22Rv1 (cell line): ENCODE measurements at regions not wholly inside any gene's neighbourhood (a gene's known extent, or its start where the extent isn't known, plus 50 kb on each side); places are given as distances from the start of the nearest gene placed in this dataset.

Experiments
- ZFX ChIP-seq: fragments of 450-650 bp; IDR thresholded peaks from 2 replicates; pipeline ENCODE4 v1.6.1; 2017; ENCODE audit warnings: antibody characterized with exemption, borderline replicate concordance
- TF ChIP-seq, protein P1 (sequence below): fragments of 450-650 bp; IDR thresholded peaks from 2 replicates; pipeline ENCODE4 v1.5.1; 2017; ENCODE audit warnings: mild to moderate bottlenecking

DNA sequence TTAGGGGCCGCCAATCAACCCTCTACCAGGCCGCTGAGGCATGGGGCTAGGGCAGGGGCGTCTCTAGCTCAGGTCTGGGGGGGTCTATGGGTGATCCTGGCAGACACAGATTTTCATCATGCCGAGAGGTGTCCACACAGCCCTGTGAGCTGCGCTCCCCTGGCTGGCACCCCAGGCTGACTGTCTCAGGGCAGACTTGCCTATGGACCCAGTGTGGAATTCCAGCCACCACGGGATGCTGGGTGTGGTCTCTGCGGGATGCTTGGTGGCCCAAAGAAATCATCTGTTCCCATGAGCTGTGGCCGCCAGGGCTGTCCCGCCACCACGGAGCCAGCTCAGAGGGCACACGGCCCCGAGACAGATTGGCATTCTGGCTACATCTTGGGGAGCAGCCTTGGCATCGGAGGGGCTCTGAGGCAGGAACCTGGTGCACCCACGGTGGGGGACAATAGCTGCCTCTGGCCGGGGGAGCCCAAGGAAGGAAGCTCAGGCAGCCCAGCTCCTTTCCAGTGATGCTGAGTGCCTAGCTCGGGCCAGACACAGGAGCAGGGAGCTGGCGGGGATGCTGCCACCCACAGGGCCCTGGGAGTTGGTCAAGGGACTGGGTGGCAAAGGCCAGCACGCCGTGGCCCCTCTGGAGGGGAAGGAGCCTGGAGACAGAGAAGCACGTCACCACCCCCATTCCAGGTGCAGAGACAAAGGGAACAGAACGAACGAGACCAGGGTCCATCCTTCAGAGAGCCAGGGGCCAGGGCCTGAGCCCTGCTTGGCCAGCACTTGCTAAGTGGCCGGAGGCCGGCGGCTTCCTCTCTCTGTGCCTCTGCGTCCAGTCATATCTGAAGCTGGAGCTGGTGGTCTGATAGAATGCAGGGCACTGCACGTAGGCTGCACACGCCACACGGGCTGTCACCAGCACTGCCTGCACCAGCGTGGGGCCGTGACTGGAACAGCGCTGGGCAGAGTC lies 64.4 kb upstream of the FGF3 start:
- TF ChIP-seq, protein P1, sequence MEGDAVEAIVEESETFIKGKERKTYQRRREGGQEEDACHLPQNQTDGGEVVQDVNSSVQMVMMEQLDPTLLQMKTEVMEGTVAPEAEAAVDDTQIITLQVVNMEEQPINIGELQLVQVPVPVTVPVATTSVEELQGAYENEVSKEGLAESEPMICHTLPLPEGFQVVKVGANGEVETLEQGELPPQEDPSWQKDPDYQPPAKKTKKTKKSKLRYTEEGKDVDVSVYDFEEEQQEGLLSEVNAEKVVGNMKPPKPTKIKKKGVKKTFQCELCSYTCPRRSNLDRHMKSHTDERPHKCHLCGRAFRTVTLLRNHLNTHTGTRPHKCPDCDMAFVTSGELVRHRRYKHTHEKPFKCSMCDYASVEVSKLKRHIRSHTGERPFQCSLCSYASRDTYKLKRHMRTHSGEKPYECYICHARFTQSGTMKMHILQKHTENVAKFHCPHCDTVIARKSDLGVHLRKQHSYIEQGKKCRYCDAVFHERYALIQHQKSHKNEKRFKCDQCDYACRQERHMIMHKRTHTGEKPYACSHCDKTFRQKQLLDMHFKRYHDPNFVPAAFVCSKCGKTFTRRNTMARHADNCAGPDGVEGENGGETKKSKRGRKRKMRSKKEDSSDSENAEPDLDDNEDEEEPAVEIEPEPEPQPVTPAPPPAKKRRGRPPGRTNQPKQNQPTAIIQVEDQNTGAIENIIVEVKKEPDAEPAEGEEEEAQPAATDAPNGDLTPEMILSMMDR, result no peak
- TF ChIP-seq ZFX, result no peak
